CD4-positive, alpha-beta T cell (primary cell): ENCODE measurements at regions not wholly inside any gene's neighbourhood (a gene's known extent, or its start where the extent isn't known, plus 50 kb on each side); places are given as distances from the start of the nearest gene placed in this dataset.

ENCODE experiments used
- ATAC-seq: fragments of 200-7000 bp; cut with Tn5 transposase; one replicate; pipeline ENCODE4 v1.10.0; 2022; ENCODE audit warnings: mild to moderate bottlenecking; ENCODE audit not compliant: poor library complexity
- CTCF ChIA-PET: fragments of 350-600 bp; sonication (Branson Sonifier 250); formaldehyde crosslinking; loops from one replicate; lab custom pipeline; 2021; ENCODE audit warnings: antibody characterized with exemption, inconsistent platforms; lab: Charles Lee
- POLR2A ChIA-PET: fragments of 350-600 bp; sonication (Branson Sonifier 250); formaldehyde crosslinking; loops from one replicate; lab custom pipeline; 2021; ENCODE audit warnings: antibody characterized with exemption, inconsistent platforms; lab: Charles Lee
- DNase-seq, 14 experiments: peaks; one replicate each; pipeline ENCODE4 v3.0.0-alpha.2; 2013 to 2020; ENCODE audit warnings: mixed read lengths in 2 of 14
- H3K27ac ChIP-seq, 2 donors: one replicate each; pipeline versions ENCODE4 v1.5.1 to v1.7.0; 2013; ENCODE audit warnings: low read length in 2 of 2, low read depth in 1 of 2, mild to moderate bottlenecking in 1 of 2
- H3K27me3 ChIP-seq, 2 experiments: 1 replicate in 1 of 2; 2 replicates in 1 of 2; pipeline versions ENCODE4 v1.6.1 to v1.7.0; 2013; ENCODE audit warnings: low read length in 2 of 2, control low read depth in 1 of 2, mild to moderate bottlenecking in 1 of 2, moderate library complexity in 1 of 2; ENCODE audit not compliant: insufficient read depth in 2 of 2, control insufficient read depth in 1 of 2
- H3K36me3 ChIP-seq: one replicate; pipeline ENCODE4 v1.6.1; 2013; ENCODE audit warnings: low read length, control low read depth; ENCODE audit not compliant: insufficient read depth
- H3K4me1 ChIP-seq: one replicate; pipeline ENCODE4 v1.6.1; 2013; ENCODE audit warnings: low read length, control low read depth; ENCODE audit not compliant: insufficient read depth
- H3K4me3 ChIP-seq: one replicate; pipeline ENCODE4 v1.5.1; 2013; ENCODE audit warnings: mild to moderate bottlenecking, low read length, moderate library complexity
- H3K9me3 ChIP-seq, 2 experiments: 1 replicate in 1 of 2; 2 replicates in 1 of 2; pipeline versions ENCODE4 v1.6.1 to v1.7.0; 2013; ENCODE audit warnings: low read length in 2 of 2, mild to moderate bottlenecking in 2 of 2, control low read depth in 1 of 2, moderate library complexity in 1 of 2; ENCODE audit not compliant: control insufficient read depth in 1 of 2, insufficient read depth in 1 of 2
- H3K27ac Mint-ChIP-seq: one replicate; pipeline ENCODE4 v1.8.0; 2020; ENCODE audit warnings: mixed read lengths
- H3K27me3 Mint-ChIP-seq: one replicate; pipeline ENCODE4 v1.8.0; 2021; ENCODE audit warnings: mixed read lengths
- H3K36me3 Mint-ChIP-seq: one replicate; pipeline ENCODE4 v1.8.0; 2021; ENCODE audit warnings: low read depth, mixed read lengths
- H3K4me1 Mint-ChIP-seq: one replicate; pipeline ENCODE4 v1.8.0; 2021; ENCODE audit warnings: low read depth, mixed read lengths
- H3K4me3 Mint-ChIP-seq: one replicate; pipeline ENCODE4 v1.8.0; 2020; ENCODE audit warnings: mild to moderate bottlenecking, mixed read lengths
- H3K9me3 Mint-ChIP-seq: one replicate; pipeline ENCODE4 v1.8.0; 2020; ENCODE audit warnings: mixed read lengths
- CTCF ChIP-seq: fragments of 200-600 bp; IDR thresholded peaks from one replicate; pipeline ENCODE4 v1.8.0; 2022; ENCODE audit warnings: antibody characterized with exemption, mild to moderate bottlenecking
- intact Hi-C, 2 experiments: fragments of 100-400 bp; cut with DNase I in 1 of 2; cut with micrococcal nuclease in 1 of 2; formaldehyde crosslinking; loops; one replicate each; pipeline versions ENCODE4 v1.15.1 to v1.9.0; 2023 to 2025; cut with DNase I, micrococcal nuclease

GRCh38 chr12:89971880-89972279, 263.2 kb upstream of the ATP2B1 start:
- ChIA-PET CTCF (no interaction called here), POLR2A (no interaction called here)
- H3K36me3 ChIP-seq: no peaks in the 10 kb centered on the region
- ATAC-seq (no peak), DNase-seq (no peak)
- no peak overlapping the region for H3K27ac ChIP-seq
- no peaks in the 10 kb centered on the region for H3K9me3 ChIP-seq
- H3K4me1 ChIP-seq: no peaks in the 10 kb centered on the region
- no peaks in the 10 kb centered on the region for H3K27me3 ChIP-seq
- no peak overlapping the region for H3K4me3 Mint-ChIP-seq
- intact Hi-C loops: no loop called here
- H3K27ac Mint-ChIP-seq: no peak overlapping the region
- H3K27me3 Mint-ChIP-seq: no peaks in the 10 kb centered on the region
- H3K4me3 ChIP-seq: no peak overlapping the region
- no peak for TF ChIP-seq CTCF
- no peaks in the 10 kb centered on the region for H3K36me3 Mint-ChIP-seq
- H3K4me1 Mint-ChIP-seq: peaks cover 20% of the 10 kb centered on the region
- no peaks in the 10 kb centered on the region for H3K9me3 Mint-ChIP-seq

GRCh38 chr12:89970722-89971121, 262.1 kb upstream of the ATP2B1 start:
- Mint-ChIP-seq H3K36me3 (no peaks in the 10 kb centered on the region), H3K27ac (no peak overlapping the region), H3K4me1 (peaks cover 20% of the 10 kb centered on the region), H3K4me3 (no peak overlapping the region), H3K9me3 (no peaks in the 10 kb centered on the region), H3K27me3 (no peaks in the 10 kb centered on the region)
- ATAC-seq (no peak), DNase-seq (no peak)
- TF ChIP-seq CTCF: no peak
- ChIA-PET POLR2A (no interaction called here), CTCF (interaction anchor here (0.6 kb wide), 1 partner anchor 18 kb away, joined by 3 read pairs; no protein-coding TSS in a partner anchor)
- no peaks in the 10 kb centered on the region for H3K36me3 ChIP-seq
- intact Hi-C loops: no loop called here
- no peaks in the 10 kb centered on the region for H3K9me3 ChIP-seq
- no peak overlapping the region for H3K4me3 ChIP-seq
- no peak overlapping the region for H3K27ac ChIP-seq
- no peaks in the 10 kb centered on the region for H3K27me3 ChIP-seq
- no peaks in the 10 kb centered on the region for H3K4me1 ChIP-seq

GRCh38 chr12:89969093-89969492, 260.5 kb upstream of the ATP2B1 start:
- no peak for TF ChIP-seq CTCF
- H3K4me1 ChIP-seq: no peaks in the 10 kb centered on the region
- ChIA-PET POLR2A (interaction anchor here (1.3 kb wide), 1 partner anchor 105 kb away, joined by 4 read pairs; no protein-coding TSS in a partner anchor), CTCF (no interaction called here)
- H3K36me3 ChIP-seq: no peaks in the 10 kb centered on the region
- peaks cover 14% of the 10 kb centered on the region for H3K4me1 Mint-ChIP-seq
- H3K36me3 Mint-ChIP-seq: no peaks in the 10 kb centered on the region
- no peak overlapping the region for H3K4me3 Mint-ChIP-seq
- no peaks in the 10 kb centered on the region for H3K9me3 ChIP-seq
- no peaks in the 10 kb centered on the region for H3K9me3 Mint-ChIP-seq
- no peak overlapping the region for H3K27ac ChIP-seq
- intact Hi-C loops: no loop called here
- ATAC-seq (no peak), DNase-seq (no peak)
- no peak overlapping the region for H3K4me3 ChIP-seq
- no peaks in the 10 kb centered on the region for H3K27me3 ChIP-seq
- H3K27ac Mint-ChIP-seq: no peak overlapping the region
- no peaks in the 10 kb centered on the region for H3K27me3 Mint-ChIP-seq
